ENCODE measurements at regions not wholly inside any gene's neighbourhood (a gene's known extent, or its start where the extent isn't known, plus 50 kb on each side); places are given as distances from the start of the nearest gene placed in this dataset.
A peak's percentile ranks its signal among the peaks of the same experiment; 100 is the strongest.

DNA sequence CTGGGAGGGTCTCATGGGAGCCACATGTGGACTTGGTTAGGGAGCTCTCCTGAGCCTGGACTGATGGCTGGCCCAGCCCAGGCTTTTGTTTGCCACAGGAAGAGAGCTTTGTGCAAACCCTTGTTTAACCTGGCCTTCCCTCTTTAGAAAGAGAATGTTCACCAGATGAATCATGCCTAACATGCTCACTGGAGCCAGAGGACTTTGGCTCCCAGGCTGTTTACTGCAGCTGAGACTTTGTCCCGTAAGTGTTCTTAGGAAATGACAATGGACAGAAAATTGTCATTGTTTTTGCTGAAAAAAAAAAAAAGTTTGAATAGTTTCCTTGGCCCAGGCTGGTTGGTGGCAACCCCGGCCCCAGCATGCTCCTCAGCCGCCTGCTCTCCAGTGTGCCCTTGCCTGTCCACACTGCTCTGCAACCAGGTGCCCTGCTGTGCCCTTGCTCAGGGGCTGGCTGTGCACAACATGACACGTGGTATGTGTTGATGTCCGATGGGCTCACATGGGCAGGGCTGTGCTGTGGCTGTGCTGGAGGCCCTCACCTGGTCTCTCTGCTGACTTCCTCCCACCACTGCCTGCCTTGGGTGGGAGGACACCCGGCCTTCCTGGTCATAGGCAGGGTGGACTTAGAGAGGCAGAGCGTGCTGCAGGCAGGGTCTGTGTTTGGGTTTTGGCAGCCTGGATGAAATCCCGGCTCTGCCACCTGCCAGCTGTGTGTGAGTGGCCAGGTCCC, 215.3 kb upstream of the ZNF32 start:
- TF ChIP-seq CTCF (IDR thresholded peaks at IDR 0.05; ENCODE audit: low read depth, low read length, missing input control) (no peak), SP1 (IDR thresholded peaks at IDR 0.05) (no peak), FOXA1 (IDR thresholded peaks at IDR 0.05) (peak; percentile 71), RXRA (IDR thresholded peaks at IDR 0.05) (peak in 1 of 2 donors; percentile 65), YY1 (IDR thresholded peaks at IDR 0.05) (no peak), ATF3 (IDR thresholded peaks at IDR 0.05) (no peak), EGR1 (IDR thresholded peaks at IDR 0.05; ENCODE audit: low read depth in 2 of 2) (no peak), NR2F2 (IDR thresholded peaks at IDR 0.05) (no peak), TAF1 (conservative IDR thresholded peaks at IDR 0.05) (no peak), JUND (IDR thresholded peaks at IDR 0.05) (peak in 1 of 2 donors; percentile 93), HNF4G (IDR thresholded peaks at IDR 0.05) (no peak), REST (IDR thresholded peaks at IDR 0.05) (no peak), HNF4A (conservative IDR thresholded peaks at IDR 0.05) (peak; percentile 67 to 94), MAX (IDR thresholded peaks at IDR 0.05) (peak; percentile 38)

Measured in liver (tissue), 3 donors.